ENCODE measurements at regions not wholly inside any gene's neighbourhood (a gene's known extent, or its start where the extent isn't known, plus 50 kb on each side); places are given as distances from the start of the nearest gene placed in this dataset.

GRCh38 chr12:87608321-87608720 is 420.9 kb downstream of the C12orf50 start:
- CTCF ChIA-PET: interaction anchor here (0.7 kb wide), 1 partner anchor 240 kb away, joined by 3 read pairs; no protein-coding TSS in a partner anchor
- no peaks in the 10 kb centered on the region for H3K9me3 Mint-ChIP-seq (ENCODE audit: unreplicated experiment)
- POLR2A ChIA-PET: interaction anchor here (0.7 kb wide), 1 partner anchor 35 kb away, joined by 3 read pairs; no protein-coding TSS in a partner anchor

GRCh38 chr12:87603727-87604126 is 425.5 kb downstream of the C12orf50 start:
- H3K36me3 Mint-ChIP-seq (ENCODE audit: insufficient read depth, unreplicated experiment): no peaks in the 10 kb centered on the region
- no peaks in the 10 kb centered on the region for H3K9me3 Mint-ChIP-seq (ENCODE audit: unreplicated experiment)
- TF ChIP-seq CTCF (IDR thresholded peaks at IDR 0.05; ENCODE audit: unreplicated experiment): no peak
- intact Hi-C loops (cut with micrococcal nuclease): no loop called here
- no peak overlapping the region for H3K4me3 Mint-ChIP-seq (ENCODE audit: unreplicated experiment)
- no peak for DNase-seq (ENCODE audit: unreplicated experiment)
- no peaks in the 10 kb centered on the region for H3K27me3 Mint-ChIP-seq (ENCODE audit: insufficient read depth, unreplicated experiment)
- H3K27ac Mint-ChIP-seq (ENCODE audit: low read depth, unreplicated experiment): no peak overlapping the region
- POLR2A ChIA-PET: no interaction called here
- CTCF ChIA-PET: no interaction called here
- H3K4me1 Mint-ChIP-seq (ENCODE audit: insufficient read depth, unreplicated experiment): no peaks in the 10 kb centered on the region
- BruUV-seq (replicated peaks): no TSS peak

More at GRCh38 chr12:87608321-87608720, 420.9 kb downstream of the C12orf50 start:
- no peak for TF ChIP-seq CTCF (IDR thresholded peaks at IDR 0.05; ENCODE audit: unreplicated experiment)
- Mint-ChIP-seq H3K4me3 (ENCODE audit: unreplicated experiment) (no peak overlapping the region), H3K4me1 (ENCODE audit: insufficient read depth, unreplicated experiment) (no peaks in the 10 kb centered on the region), H3K36me3 (ENCODE audit: insufficient read depth, unreplicated experiment) (no peaks in the 10 kb centered on the region), H3K27ac (ENCODE audit: low read depth, unreplicated experiment) (no peak overlapping the region), H3K27me3 (ENCODE audit: insufficient read depth, unreplicated experiment) (no peaks in the 10 kb centered on the region)
- no TSS peak for BruUV-seq (replicated peaks)
- no peak for DNase-seq (ENCODE audit: unreplicated experiment)
- intact Hi-C loops (cut with micrococcal nuclease): no loop called here

GRCh38 chr12:87599459-87599858 is 429.7 kb downstream of the C12orf50 start:
- ChIA-PET CTCF (no interaction called here), POLR2A (no interaction called here)
- Mint-ChIP-seq H3K4me3 (ENCODE audit: unreplicated experiment) (no peak overlapping the region), H3K9me3 (ENCODE audit: unreplicated experiment) (no peaks in the 10 kb centered on the region), H3K36me3 (ENCODE audit: insufficient read depth, unreplicated experiment) (no peaks in the 10 kb centered on the region), H3K4me1 (ENCODE audit: insufficient read depth, unreplicated experiment) (no peaks in the 10 kb centered on the region), H3K27ac (ENCODE audit: low read depth, unreplicated experiment) (no peak overlapping the region), H3K27me3 (ENCODE audit: insufficient read depth, unreplicated experiment) (no peaks in the 10 kb centered on the region)
- DNase-seq (ENCODE audit: unreplicated experiment): no peak
- no peak for TF ChIP-seq CTCF (IDR thresholded peaks at IDR 0.05; ENCODE audit: unreplicated experiment)
- BruUV-seq (replicated peaks): no TSS peak
- intact Hi-C loops (cut with micrococcal nuclease): no loop called here

GRCh38 chr12:87597114-87597513 is 432.1 kb downstream of the C12orf50 start:
- no peak overlapping the region for H3K4me3 Mint-ChIP-seq (ENCODE audit: unreplicated experiment)
- BruUV-seq (replicated peaks): no TSS peak
- no peak for TF ChIP-seq CTCF (IDR thresholded peaks at IDR 0.05; ENCODE audit: unreplicated experiment)
- H3K9me3 Mint-ChIP-seq (ENCODE audit: unreplicated experiment): no peaks in the 10 kb centered on the region
- no peaks in the 10 kb centered on the region for H3K27me3 Mint-ChIP-seq (ENCODE audit: insufficient read depth, unreplicated experiment)
- H3K36me3 Mint-ChIP-seq (ENCODE audit: insufficient read depth, unreplicated experiment): no peaks in the 10 kb centered on the region
- intact Hi-C loops (cut with micrococcal nuclease): no loop called here
- DNase-seq (ENCODE audit: unreplicated experiment): no peak
- no peaks in the 10 kb centered on the region for H3K4me1 Mint-ChIP-seq (ENCODE audit: insufficient read depth, unreplicated experiment)
- ChIA-PET CTCF (interaction anchor here (0.7 kb wide), 1 partner anchor 9 kb away, joined by 5 read pairs; no protein-coding TSS in a partner anchor), POLR2A (no interaction called here)
- no peak overlapping the region for H3K27ac Mint-ChIP-seq (ENCODE audit: low read depth, unreplicated experiment)
